Liver (tissue), 8 donors: ENCODE measurements at regions not wholly inside any gene's neighbourhood (a gene's known extent, or its start where the extent isn't known, plus 50 kb on each side); places are given as distances from the start of the nearest gene placed in this dataset.

ENCODE experiments used
- DNase-seq: peaks from one replicate; pipeline ENCODE4 v3.0.0-alpha.2; 2017; ENCODE audit warnings: low spot score
- H3K27ac ChIP-seq, 2 donors: one replicate each; pipeline ENCODE4 v1.7.0; 2013; ENCODE audit warnings: inconsistent platforms in 2 of 2, low read length in 2 of 2, control low read depth in 1 of 2, low read depth in 1 of 2, mild to moderate bottlenecking in 1 of 2
- H3K27me3 ChIP-seq, 4 donors: one replicate each; pipeline versions ENCODE4 v1.6.1 to v1.7.0; 2013; ENCODE audit warnings: low read length in 3 of 4, inconsistent platforms in 1 of 4, mild to moderate bottlenecking in 1 of 4, moderate library complexity in 1 of 4; ENCODE audit not compliant: control insufficient read depth in 4 of 4, insufficient read depth in 4 of 4
- H3K36me3 ChIP-seq, 4 donors: one replicate each; pipeline versions ENCODE4 v1.6.1 to v1.7.0; 2013; ENCODE audit warnings: low read length in 3 of 4, mild to moderate bottlenecking in 3 of 4, low read depth in 1 of 4, moderate library complexity in 1 of 4; ENCODE audit not compliant: control insufficient read depth in 4 of 4, insufficient read depth in 3 of 4
- H3K4me1 ChIP-seq, 4 donors: one replicate each; pipeline versions ENCODE4 v1.6.1 to v1.7.0; 2013; ENCODE audit warnings: low read length in 3 of 4, mild to moderate bottlenecking in 3 of 4, moderate library complexity in 1 of 4; ENCODE audit not compliant: control insufficient read depth in 4 of 4, insufficient read depth in 4 of 4
- H3K4me3 ChIP-seq, 3 donors: one replicate each; pipeline versions ENCODE4 v1.6.1 to v1.7.0; 2013; ENCODE audit warnings: low read length in 3 of 3, control low read depth in 1 of 3, low read depth in 1 of 3, mild to moderate bottlenecking in 1 of 3
- H3K9ac ChIP-seq, 2 donors: one replicate each; pipeline ENCODE4 v1.7.0; 2013; ENCODE audit warnings: low read length in 2 of 2, mild to moderate bottlenecking in 2 of 2, moderate library complexity in 2 of 2, control low read depth in 1 of 2, low read depth in 1 of 2
- H3K9me3 ChIP-seq, 4 donors: one replicate each; pipeline versions ENCODE4 v1.6.1 to v1.7.0; 2013; ENCODE audit warnings: low read length in 3 of 4; ENCODE audit not compliant: control insufficient read depth in 4 of 4
- CTCF ChIP-seq: fragments of 150-350 bp; IDR thresholded peaks from 2 replicates; pipeline ENCODE4 v1.5.1; 2017; ENCODE audit warnings: improper control_type of control experiment, low read depth, low read length; ENCODE audit not compliant: missing input control
- EGR1 ChIP-seq, 2 donors: IDR thresholded peaks; 2 replicates each; pipeline ENCODE4 v1.6.1; 2016 to 2018; ENCODE audit warnings: antibody characterized with exemption in 2 of 2, low read depth in 2 of 2
- FOXA1 ChIP-seq: IDR thresholded peaks from 2 replicates; pipeline ENCODE4 v1.6.1; 2016; ENCODE audit warnings: antibody characterized with exemption
- FOXA2 ChIP-seq: IDR thresholded peaks from 2 replicates; pipeline ENCODE4 v1.6.1; 2016; ENCODE audit warnings: antibody characterized with exemption
- GABPA ChIP-seq, 2 donors: IDR thresholded peaks in 1 of 2; conservative IDR thresholded peaks in 1 of 2; 2 replicates each; pipeline ENCODE4 v1.6.1; 2016; ENCODE audit warnings: antibody characterized with exemption in 2 of 2, mild to moderate bottlenecking in 1 of 2, moderate library complexity in 1 of 2
- HNF4A ChIP-seq, 2 donors: conservative IDR thresholded peaks; 2 replicates each; pipeline ENCODE4 v1.6.1; 2016; ENCODE audit warnings: antibody characterized with exemption in 2 of 2, mild to moderate bottlenecking in 2 of 2
- JUND ChIP-seq, 2 donors: IDR thresholded peaks; 2 replicates each; pipeline ENCODE4 v1.6.1; 2016; ENCODE audit warnings: antibody characterized with exemption in 2 of 2
- MAX ChIP-seq: IDR thresholded peaks from 2 replicates; pipeline ENCODE4 v1.6.1; 2016; ENCODE audit warnings: antibody characterized with exemption
- NR2F2 ChIP-seq: IDR thresholded peaks from 2 replicates; pipeline ENCODE4 v1.6.1; 2016; ENCODE audit warnings: antibody characterized with exemption
- RAD21 ChIP-seq, 2 donors: IDR thresholded peaks; 2 replicates each; pipeline ENCODE4 v1.6.1; 2016; ENCODE audit warnings: antibody characterized with exemption in 2 of 2, mild to moderate bottlenecking in 2 of 2
- REST ChIP-seq: IDR thresholded peaks from 2 replicates; pipeline ENCODE4 v1.6.1; 2016; ENCODE audit warnings: antibody characterized with exemption, mild to moderate bottlenecking
- RXRA ChIP-seq, 2 donors: IDR thresholded peaks; 2 replicates each; pipeline ENCODE4 v1.6.1; 2017 to 2018; ENCODE audit warnings: antibody characterized with exemption in 2 of 2, mild to moderate bottlenecking in 1 of 2
- SP1 ChIP-seq: IDR thresholded peaks from 2 replicates; pipeline ENCODE4 v1.6.1; 2018; ENCODE audit warnings: antibody characterized with exemption, mild to moderate bottlenecking
- TAF1 ChIP-seq: conservative IDR thresholded peaks from 2 replicates; pipeline ENCODE4 v1.6.1; 2016; ENCODE audit warnings: antibody characterized with exemption, mild to moderate bottlenecking
- YY1 ChIP-seq: IDR thresholded peaks from 2 replicates; pipeline ENCODE4 v1.6.1; 2016; ENCODE audit warnings: antibody characterized with exemption, mild to moderate bottlenecking
- WGBS: extraction: QIAGEN DNeasy Blood & Tissue Kit; methylation state at CpG from one replicate; pipeline ENCODE4 v1.1.7; 2013; 5-methylcytosine and 5-hydroxymethylcytosine counted together
- TF ChIP-seq, protein P1 (sequence below): IDR thresholded peaks from 2 replicates; pipeline ENCODE4 v1.6.1; 2016; ENCODE audit warnings: antibody characterized with exemption
- donor health status: healthy.
- donor health status: healthy.
- donor health status: healthy.
- donor health status: healthy.
- donor health status: healthy.

- TF ChIP-seq RXRA (IDR thresholded peaks at IDR 0.05) = no peak
- no peak for TF ChIP-seq TAF1
- no peak for TF ChIP-seq FOXA2
- no peak for TF ChIP-seq FOXA1
- no peak for TF ChIP-seq YY1
- no peak for TF ChIP-seq GABPA (IDR thresholded peaks at IDR 0.05 in 1 of 2, conservative IDR thresholded peaks at IDR 0.05 in 1 of 2)
- no peak for TF ChIP-seq SP1
- TF ChIP-seq, protein P1, sequence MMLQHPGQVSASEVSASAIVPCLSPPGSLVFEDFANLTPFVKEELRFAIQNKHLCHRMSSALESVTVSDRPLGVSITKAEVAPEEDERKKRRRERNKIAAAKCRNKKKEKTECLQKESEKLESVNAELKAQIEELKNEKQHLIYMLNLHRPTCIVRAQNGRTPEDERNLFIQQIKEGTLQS = no peak
- no peak for TF ChIP-seq RAD21 (IDR thresholded peaks at IDR 0.05)
- no peak overlapping the region for H3K9ac ChIP-seq
- 58% methylated on average over 2 of the region's 2 CpGs for WGBS
- DNase-seq = no peak
- no peaks in the 10 kb centered on the region for H3K4me1 ChIP-seq
- no peak overlapping the region for H3K27ac ChIP-seq
- no peak overlapping the region for H3K4me3 ChIP-seq
- H3K36me3 ChIP-seq = no peaks in the 10 kb centered on the region
- peaks cover 0 to 4% (median 0%) of the 10 kb centered on the region in 4 donors for H3K9me3 ChIP-seq
- peaks cover 0 to 11% (median 0%) of the 10 kb centered on the region in 4 donors for H3K27me3 ChIP-seq
These were observed 523.9 kb upstream of the RGMA start for GRCh38 chr15:93612953-93613352.

GRCh38 chr15:93610944-93611343 lies 521.9 kb upstream of the RGMA start:
- peaks cover 0 to 4% (median 0%) of the 10 kb centered on the region in 4 donors for H3K9me3 ChIP-seq
- no peak overlapping the region for H3K4me3 ChIP-seq
- H3K27ac ChIP-seq = no peak overlapping the region
- DNase-seq = no peak
- no peaks in the 10 kb centered on the region for H3K36me3 ChIP-seq
- 80% methylated on average over 8 of the region's 8 CpGs for WGBS
- peaks cover 0 to 9% (median 0%) of the 10 kb centered on the region in 4 donors for H3K27me3 ChIP-seq
- H3K9ac ChIP-seq = no peak overlapping the region
- H3K4me1 ChIP-seq = no peaks in the 10 kb centered on the region
- TF ChIP-seq JUND (IDR thresholded peaks at IDR 0.05) (no peak), MAX (no peak), FOXA1 (no peak), HNF4A (conservative IDR thresholded peaks at IDR 0.05) (no peak), EGR1 (IDR thresholded peaks at IDR 0.05; ENCODE audit: low read depth in 2 of 2) (no peak), CTCF (no peak), TAF1 (no peak), NR2F2 (no peak), REST (no peak), SP1 (no peak), YY1 (no peak), RXRA (IDR thresholded peaks at IDR 0.05) (no peak), GABPA (IDR thresholded peaks at IDR 0.05 in 1 of 2, conservative IDR thresholded peaks at IDR 0.05 in 1 of 2) (no peak)
- TF ChIP-seq, protein P1 = no peak
